MV-4-11 (cell line): ENCODE measurements at regions not wholly inside any gene's neighbourhood (a gene's known extent, or its start where the extent isn't known, plus 50 kb on each side); places are given as distances from the start of the nearest gene placed in this dataset.

Experiments used
- DNase-seq: peaks from one replicate; lab custom pipeline; 2025; lab: John Stamatoyannopoulos, UW

DNA sequence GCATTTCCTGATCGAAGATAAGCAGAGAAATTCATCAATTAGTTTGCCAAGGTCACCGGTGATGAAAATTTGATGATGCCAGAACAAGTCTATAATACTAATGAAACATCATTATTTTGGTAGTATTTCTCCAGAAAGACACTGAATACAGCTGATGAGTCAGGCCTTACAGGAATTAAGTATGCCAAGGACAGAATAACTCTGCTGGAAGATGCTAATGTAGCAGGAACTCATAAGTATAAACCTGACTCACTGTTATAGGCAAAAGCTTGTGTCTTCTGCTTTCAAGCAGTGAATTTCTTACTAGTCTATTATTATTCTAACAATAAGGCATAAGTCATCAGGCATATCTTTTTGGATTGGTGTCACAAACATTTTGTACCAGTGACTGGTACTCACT, 1825.1 kb upstream of the IGFBP7 start:
- DNase-seq = no peak

DNA sequence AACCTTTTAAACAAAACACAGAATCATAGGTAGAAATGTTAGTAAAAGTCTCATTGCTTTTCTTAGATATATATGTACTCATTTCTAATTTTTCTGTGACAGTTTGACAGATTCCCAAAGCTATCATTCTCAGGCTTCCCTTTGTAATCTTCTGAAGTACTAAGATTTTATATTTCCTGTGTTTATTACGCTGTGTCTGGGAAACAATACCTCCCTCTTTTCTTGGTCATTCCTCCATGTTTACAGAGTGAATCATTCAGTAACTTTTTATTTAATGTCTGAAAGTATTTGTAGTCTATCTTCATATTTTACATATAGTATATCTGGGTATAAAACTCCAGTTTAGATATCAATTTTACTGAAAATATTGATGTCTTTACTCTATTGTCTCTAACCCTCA, 1826.3 kb upstream of the IGFBP7 start:
- DNase-seq = no peak

DNA sequence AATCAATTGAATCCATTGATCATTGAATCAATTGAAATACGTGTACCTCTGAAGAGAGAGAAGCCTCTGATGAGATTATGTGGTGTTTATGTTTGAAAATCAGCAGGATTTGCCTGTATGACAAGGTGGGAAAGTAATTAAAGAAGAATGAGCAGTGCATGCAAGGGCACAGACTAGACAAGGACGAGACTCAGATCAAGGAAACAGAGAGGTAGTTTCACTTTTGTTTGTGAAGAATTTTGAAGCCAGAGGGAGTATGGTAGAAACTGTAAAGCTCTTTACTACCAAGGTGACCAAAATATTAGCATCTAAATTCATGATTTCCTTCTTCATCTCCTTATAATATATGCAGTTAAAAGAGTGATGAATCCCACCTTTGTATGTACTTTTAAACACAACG, 1830.0 kb upstream of the IGFBP7 start:
- DNase-seq = no peak

DNA sequence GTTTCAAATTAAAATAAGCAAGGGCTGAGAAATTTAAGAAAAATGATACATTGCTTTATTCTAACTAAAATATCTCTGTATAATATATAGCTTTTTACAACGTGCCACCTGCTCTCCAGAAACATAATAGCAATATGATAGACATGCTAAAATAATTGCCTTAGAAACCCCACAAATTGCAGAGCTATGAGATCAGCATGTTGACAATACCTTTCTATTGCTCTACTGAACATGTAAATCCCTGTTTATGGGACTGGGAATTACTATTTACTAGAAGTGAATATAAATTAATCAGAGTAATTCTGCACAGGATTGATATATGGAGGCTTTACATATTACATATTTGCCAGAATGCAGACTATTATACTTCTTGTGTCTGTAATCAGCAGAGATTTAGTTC, 1831.1 kb upstream of the IGFBP7 start:
- DNase-seq = no peak

DNA sequence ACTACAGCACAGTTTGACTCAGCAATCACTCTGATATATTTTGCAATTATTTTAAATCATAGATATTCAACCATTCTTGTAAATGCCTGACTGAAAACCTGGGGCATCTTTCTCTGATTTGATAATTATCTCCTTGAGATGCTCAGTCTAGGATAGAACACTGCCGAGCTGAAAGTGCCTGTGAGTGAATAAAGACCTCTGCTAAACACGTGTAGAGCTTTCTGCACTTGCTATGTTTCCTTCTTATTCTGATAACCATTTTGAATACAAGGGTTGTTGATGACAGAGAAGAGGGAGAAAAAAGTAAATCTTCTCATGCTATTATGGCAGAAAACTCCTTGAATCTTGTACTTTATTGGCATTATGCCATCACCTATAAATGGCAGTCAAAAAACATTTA, 1843.4 kb upstream of the IGFBP7 start:
- DNase-seq = no peak

DNA sequence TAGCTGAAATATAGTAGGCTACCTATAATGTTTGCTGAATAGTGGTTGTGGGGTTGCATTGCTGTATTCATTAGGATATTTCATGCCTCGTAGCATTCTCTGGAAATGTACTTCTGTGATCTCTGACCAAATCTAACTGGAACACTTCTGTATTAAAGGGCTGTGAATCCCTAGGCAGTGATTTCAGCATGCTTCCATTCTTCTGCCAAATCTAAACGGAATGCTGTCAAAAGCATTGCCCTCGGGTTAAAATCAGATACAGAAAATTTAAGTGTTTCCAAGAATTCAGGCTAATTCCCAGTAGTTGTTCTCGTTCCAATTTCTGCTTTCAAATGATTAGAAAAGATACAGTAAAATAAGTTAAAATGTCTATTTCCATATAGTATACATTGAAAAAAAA, 1847.5 kb upstream of the IGFBP7 start:
- no peak for DNase-seq

DNA sequence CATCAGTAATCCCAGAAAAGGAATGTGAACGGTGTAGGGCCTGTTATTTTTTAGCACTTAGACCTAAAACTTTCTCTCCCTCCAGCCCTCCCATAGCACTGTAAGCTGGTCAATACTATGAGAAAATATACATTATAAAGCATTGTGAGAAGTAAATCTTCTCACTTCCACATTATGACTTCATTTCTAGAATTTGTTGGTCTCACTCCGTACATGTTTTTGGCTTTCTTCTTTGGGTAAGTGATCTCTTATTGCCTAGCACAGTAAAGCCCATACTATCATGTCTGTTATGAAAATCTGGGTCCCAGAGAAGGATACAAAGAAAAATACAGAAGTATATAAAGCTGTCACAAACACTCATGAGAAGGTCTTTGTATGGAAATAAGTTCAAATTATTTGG, 1851.1 kb upstream of the IGFBP7 start:
- DNase-seq = no peak

DNA sequence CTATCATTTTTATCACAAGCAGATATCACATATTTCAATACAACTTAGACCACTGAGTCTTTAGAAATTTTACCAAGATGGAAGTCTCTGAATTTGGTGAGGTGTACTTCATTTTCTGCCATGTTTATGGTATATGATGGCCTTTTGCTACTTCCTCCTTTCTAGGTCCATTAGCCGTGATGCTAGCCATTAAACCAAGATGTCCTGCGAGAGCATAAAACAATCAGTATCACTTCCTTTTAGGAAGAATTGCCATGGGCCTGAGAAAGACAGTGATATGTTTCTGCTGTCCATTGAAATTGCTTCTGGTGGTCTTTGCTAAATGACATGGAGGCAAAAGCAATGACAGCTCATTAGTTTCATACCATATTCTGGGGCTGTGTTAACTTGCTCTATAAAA, 1851.7 kb upstream of the IGFBP7 start:
- no peak for DNase-seq

DNA sequence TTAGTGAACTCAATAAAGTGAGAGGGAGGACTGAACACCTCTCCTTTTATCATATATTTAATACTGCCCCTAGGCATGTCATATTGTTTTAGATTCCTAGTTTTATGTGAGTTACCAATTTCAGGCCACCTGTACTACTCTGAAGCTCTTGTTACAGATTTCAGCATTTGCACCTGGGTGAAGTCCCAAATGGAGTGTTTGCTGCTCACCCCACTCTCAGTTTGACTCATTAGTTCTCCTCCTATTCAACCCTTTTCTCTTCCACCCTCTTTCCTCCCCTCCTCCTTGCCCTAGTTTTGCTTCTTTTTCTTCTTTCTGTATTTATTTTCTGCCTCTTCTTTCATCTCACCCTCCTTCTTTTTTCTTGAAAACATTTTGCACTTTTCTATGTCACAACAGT, 1852.2 kb upstream of the IGFBP7 start:
- DNase-seq = no peak

DNA sequence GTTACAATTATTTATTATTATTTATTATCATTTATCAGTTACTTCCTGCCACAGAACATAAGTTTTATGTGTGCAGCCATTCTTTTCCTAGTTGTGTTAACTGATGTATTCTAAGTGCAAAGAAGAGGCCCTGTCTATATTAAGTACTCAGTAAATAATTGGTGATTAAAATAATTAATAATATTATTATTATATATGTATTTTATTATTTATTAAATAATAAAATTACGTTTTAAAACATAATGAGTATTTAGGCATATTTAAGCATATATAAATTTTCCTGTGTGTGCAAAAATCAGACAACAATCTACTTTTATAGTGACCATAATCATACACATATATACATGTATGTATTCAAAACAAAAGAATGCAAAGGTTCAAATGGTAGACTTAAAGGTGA, 1871.6 kb upstream of the IGFBP7 start:
- no peak for DNase-seq

DNA sequence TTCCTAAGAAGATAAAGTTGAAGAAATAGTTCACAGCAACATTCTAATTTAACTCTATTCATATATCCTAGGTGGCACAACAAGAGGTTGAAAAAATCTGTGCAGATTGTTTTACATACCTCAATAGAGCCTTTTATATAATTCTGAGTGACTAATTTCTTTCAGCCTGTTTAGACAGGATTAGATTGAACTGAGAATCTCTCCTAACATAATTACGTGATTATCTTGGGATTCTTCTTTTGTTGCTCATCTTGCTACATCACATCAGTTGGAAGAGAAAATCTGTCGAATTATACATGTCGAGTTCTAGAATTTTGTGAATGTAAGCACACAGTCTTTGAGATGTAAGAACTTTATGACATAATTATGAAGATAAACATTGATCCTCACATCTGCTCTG, 1873.7 kb upstream of the IGFBP7 start:
- DNase-seq = no peak

DNA sequence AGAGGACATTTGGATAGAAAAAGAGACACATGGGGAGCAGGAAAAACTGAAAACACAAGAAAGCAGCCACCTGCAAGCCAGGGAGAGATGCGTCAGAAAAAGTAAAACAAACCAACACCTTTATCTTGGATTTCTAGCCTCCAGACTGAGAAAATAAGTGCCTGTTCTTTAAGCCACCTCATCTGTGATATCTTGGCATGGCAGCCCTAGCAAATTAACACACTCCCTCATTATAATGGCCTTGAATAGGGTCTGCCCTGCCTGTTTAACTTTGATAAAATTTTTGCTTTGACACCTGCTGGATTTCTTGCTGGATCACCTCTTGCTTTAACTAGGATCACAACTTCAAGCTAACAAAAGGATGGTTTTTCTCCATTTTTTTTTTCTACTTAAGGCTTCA, 1892.0 kb upstream of the IGFBP7 start:
- DNase-seq = no peak

DNA sequence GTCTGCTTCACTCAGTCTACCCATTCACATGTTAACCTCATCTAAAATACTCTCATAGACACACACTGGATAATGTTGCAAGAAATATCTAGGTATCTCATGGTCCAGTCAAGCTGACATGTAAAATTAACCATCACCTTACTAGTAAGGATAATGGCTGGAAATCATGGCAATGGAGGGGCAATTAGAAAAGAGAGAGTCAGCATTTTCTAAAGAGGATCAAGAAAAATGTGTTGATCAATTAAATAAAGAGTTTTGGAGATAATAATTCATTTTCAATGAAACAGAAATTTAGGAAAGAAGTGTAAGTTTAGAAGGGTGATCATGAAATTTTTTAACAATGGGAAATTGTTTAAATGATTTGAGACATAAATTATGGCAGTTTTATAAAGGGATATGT, 1914.1 kb upstream of the IGFBP7 start:
- no peak for DNase-seq

DNA sequence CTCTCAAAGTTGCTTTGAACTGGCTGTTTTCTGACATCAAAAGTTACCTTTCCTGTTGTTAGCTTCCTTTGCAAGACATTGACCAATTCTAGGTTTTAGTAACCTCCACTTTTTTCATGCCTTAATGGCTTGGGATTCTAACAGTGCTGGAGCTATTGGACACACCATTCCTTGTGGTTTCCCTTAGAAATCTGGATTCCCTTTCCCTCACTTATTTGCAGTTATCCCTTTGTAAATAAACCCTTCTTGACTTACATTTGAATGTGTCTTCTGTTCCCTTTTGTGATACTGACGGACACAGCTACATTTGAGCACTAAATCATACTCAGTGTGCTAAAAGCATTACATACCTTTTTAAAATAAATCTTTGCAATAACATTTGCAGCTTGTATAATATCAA, 1927.6 kb upstream of the IGFBP7 start:
- no peak for DNase-seq

DNA sequence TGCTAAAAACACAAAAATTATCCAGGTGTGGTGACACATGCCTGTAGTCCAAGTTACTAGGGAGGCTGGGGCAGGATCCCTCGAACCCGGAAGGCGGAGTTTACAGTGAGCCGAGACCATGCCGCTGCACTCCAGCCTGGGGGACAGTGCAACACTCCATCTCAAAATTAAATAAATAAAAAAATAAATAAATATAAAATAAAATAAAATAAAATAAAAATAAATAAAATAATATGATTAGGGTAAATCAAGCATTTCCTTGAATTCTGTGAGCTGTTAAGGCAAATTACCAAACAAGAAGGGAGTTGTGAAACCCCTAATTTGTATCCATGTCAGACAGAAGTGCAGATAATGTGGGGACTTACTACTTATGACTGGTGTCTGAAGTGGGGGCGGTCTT, 1928.9 kb upstream of the IGFBP7 start:
- DNase-seq = no peak

DNA sequence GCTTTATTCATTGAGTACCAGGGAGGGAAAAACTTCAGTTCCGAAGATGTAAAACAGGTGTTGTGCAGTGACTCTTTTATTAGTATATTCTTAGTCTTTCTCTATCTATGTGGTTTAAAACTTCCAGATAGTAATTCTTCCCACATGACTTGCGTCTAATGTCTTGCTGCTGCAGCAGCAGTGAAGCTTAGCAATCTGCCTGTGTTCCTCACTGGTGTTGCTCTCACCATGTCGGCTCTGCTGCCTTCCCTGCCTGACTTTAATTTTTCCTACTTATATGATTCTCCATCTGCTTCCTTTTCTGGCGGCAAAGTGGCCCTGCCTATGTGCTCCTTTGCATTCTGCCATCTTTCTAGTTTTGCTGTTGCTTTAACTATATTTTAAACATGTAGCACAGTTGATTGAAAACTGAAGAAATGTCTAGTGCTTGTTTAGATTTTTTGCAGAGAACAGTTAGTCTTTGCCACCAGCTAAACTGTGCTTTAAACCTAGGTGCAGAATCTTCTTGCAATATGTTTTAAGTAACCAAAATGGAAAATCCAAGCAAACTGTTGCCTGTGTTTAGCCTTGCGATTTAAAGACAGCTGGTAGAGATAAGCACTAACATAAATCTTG, 1934.2 kb upstream of the IGFBP7 start:
- DNase-seq = no peak

DNA sequence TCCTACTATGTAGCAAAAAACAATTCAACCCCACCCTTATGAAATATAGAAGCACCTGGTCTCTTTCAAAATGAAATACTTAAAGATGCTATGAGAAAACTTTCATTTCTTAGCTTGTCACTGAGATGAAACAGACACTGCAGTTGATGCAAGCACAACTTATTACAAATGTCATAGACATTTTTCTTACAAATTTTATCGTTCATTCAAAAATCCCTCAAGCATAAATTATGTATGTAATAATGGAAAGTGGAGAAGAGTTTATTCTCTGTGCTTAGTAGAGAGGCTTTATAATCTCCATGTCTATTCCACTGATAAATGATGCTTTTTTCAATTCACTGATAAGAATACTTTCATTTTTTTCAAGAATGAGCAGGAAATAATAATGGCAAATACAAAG, 1943.9 kb upstream of the IGFBP7 start:
- no peak for DNase-seq

DNA sequence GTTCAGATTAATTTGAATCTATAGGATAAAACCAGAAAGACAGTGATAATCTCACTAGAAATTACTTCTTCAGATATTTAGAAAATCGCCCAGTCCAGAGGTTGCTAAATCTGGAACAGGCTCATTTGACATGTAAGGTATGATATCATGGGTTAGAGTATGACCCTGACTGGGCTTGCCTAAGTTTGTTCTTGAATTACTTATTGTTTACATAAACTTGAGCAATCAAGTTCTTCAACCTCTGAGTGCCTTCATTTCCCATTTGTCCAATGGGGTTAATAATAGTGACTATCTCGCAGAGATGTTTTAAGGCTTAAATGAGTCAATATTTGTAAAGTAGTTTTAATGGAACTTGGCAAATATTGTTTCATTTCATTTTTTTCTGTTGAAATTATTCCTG, 1947.6 kb upstream of the IGFBP7 start:
- no peak for DNase-seq

DNA sequence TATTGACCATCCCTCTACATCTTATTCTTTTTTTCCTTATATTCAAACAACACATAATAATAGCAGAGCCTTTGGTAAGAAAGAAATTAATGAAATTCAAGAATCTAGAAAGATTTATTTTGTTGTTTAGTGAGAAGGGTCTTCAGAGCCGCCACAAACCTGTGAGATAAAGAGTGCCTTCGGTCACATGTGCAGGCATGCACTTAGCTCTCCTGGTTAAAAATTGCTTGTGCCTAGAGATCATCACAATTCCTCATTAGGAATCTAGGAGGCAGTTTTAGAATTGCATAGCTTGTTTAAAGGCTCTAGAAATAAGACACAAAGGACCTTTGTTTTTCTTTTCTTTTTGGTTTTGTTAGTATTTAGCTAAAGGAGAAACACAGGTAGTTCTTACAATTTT, 1948.4 kb upstream of the IGFBP7 start:
- no peak for DNase-seq

DNA sequence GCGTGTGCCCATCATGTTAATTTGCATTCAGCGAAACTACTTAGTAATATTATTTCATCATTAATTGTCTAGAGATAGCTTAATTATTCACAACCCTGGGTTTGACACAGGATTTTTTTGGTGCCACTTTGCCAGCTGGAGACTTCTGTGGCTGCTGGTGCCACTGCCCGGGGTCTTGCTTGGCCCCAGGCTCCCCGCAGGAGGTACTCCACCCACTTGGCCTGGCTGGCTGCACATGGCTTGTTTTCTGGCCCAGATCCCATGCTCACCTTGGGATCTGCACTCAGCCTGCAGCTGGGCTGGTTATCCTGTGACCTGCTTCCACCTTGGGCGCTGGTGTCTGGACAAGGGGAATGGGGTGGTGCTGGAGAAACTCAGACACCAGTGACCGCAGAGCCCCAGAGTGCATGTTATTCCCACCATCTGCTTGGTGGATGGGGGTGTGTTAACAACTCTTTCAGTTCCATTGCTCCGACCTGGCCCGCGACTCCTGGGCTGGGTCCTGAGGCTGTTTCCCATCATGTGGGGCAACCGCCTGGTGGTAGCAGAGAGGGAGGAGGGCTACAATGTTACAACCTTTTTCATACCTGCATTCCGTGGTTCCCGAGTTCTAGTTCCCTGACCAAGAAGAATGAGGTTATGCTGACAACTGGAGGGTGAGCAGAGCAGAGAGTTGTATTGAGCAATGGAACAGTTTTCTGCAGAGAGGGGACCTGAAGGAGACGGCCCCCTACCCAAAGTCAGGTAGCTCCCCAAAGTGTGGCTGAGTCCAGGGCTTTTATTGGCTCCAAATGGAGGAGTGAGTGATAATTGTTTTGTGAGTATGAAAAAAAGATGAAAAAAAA, 1950.0 kb upstream of the IGFBP7 start:
- DNase-seq = no peak

DNA sequence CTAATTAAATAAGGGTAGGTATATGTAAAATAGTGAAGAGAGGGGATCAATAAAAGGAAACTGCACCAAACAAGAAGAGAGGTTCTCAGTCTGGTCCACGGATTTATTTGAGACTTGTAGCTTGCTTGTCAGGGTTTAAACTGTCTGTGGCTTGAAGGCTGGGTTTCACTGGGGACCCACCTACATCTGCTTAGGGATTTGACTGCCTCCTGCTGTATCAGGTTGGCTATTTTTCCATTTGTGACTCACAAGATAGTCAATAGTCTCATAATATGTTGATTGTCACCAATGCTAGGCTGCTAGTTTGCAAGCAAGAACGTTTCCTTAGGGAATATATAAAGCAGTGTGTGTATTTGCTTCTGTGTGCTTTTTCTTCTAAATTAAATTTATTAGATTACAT, 1950.7 kb upstream of the IGFBP7 start:
- no peak for DNase-seq

DNA sequence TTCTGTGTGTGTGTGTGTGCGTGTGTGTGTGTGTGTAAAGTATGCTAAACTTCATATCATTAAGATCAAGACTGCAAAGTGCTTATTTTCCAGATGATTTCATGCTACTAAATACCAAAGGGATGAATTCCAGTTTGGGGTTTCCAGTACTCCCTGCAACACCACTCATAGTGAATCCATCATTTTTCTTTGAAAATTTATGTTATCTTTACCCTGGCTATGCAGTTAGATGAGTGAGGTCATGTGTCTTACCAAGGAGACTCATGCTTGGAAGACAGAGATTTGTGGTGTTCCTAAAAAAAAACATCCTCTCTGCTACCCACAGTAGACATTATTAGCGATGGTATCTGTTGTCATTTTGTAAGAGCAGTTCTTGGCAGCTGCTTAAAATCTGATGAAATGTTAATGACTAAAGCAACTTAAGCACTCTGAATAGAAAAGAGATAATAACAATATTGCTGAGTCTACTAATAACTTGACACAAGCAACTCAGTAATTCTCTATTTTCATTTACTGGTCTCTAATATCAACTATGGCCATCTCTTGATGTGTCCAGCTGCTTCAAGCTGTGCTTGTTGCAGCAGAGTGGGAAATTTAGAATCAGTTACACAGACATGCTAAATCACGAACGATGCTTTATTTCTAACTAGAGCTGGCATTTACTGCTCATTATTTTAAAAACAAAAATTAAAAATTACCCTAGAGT, 1953.0 kb upstream of the IGFBP7 start:
- no peak for DNase-seq

DNA sequence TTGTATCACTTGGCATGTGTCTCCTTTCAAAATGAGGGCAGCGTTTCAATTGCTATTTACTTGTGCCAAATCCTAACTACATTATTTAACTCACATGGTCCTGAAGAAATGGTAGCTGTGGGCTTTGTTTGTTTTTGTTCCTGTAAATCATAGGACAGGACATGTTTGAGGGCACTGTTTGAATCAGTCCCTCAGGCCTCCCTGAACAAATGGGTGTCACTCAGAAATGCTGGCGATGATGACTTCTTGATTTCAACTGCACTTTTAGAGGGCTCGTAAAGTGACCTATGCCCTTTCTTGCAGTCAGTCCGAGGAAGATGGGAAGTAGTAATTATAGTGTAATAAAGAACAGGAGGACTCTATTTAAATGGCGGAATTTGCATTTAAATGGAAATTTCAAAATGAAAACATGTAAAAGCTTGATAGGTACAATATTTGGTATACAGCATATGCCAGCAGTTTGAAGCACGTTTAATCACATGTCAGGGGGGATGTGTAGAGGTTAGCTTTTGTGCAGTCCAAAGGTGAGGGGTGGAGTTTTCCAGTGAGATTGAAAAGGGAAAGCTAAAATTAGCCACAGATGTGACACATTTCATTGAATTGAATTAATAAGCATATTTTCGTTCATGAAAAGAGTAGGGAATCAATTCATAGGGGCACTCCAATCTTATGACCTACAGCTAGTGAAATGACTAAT, 1958.7 kb upstream of the IGFBP7 start:
- DNase-seq = no peak
